NB4 (cell line): ENCODE measurements at regions not wholly inside any gene's neighbourhood (a gene's known extent, or its start where the extent isn't known, plus 50 kb on each side); places are given as distances from the start of the nearest gene placed in this dataset.

ENCODE experiments used
- POLR2A ChIP-seq: IDR thresholded peaks from 2 replicates; pipeline ENCODE4 v1.6.1; 2011; ENCODE audit warnings: mild to moderate bottlenecking; ENCODE audit not compliant: insufficient read length; ENCODE audit errors: extremely low read depth
- TF ChIP-seq, protein P1 (sequence below): IDR thresholded peaks from one replicate; pipeline ENCODE4 v1.5.1; 2012; ENCODE audit warnings: low read depth, low read length

DNA sequence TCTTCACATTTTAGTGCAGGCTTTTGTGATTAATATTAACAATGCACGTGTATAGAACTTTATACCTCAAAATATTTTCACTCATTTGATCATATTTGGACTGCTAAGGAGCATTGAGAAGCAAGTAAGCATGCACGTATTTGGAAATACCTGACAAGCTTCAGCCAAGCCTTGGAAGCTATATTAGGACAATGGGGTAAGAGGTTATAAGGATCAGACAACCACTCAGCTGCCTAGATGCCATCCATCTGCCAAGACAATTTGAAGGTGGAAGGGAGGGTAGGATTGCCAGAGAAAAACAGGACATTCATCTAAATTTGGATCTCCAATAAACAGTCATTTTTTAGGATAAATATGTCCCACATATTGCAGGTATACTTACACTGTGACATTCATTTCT is 394.9 kb upstream of the CFAP20DC start:
- no peak for TF ChIP-seq POLR2A
- TF ChIP-seq, protein P1, sequence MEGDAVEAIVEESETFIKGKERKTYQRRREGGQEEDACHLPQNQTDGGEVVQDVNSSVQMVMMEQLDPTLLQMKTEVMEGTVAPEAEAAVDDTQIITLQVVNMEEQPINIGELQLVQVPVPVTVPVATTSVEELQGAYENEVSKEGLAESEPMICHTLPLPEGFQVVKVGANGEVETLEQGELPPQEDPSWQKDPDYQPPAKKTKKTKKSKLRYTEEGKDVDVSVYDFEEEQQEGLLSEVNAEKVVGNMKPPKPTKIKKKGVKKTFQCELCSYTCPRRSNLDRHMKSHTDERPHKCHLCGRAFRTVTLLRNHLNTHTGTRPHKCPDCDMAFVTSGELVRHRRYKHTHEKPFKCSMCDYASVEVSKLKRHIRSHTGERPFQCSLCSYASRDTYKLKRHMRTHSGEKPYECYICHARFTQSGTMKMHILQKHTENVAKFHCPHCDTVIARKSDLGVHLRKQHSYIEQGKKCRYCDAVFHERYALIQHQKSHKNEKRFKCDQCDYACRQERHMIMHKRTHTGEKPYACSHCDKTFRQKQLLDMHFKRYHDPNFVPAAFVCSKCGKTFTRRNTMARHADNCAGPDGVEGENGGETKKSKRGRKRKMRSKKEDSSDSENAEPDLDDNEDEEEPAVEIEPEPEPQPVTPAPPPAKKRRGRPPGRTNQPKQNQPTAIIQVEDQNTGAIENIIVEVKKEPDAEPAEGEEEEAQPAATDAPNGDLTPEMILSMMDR = no peak
